ENCODE measurements at regions not wholly inside any gene's neighbourhood (a gene's known extent, or its start where the extent isn't known, plus 50 kb on each side); places are given as distances from the start of the nearest gene placed in this dataset.
"Not testable (repeated sequence)": the region's sequence is repeated elsewhere in the genome, so short reads cannot be mapped to it uniquely, and the experiment has no call there.

DNA sequence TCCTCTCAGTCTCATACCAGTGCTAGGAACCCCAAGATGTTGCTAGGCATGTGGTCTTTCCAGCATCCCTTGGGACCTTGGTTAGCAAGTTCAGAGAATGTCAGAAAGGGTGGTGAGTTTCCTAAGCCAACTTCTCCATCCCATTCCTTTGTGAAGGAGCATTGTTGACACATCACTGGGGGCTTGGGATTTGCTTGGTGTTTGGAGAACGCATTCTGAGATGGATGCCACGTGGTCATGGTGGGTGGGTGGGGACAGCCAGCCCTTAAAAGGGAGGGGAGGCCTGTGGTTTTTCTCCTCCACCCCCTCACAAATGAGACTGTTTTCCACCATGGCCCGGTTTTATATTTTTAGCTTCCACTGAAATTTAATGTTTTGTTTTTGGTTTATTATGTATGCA lies 83.3 kb upstream of the ZNF536 start:
- Histone ChIP-seq H3K4me1 (no peaks in the 10 kb centered on the region), H3K27ac (no peak overlapping the region), H3K36me3 (no peaks in the 10 kb centered on the region), H3K27me3 (peaks cover 2% of the 10 kb centered on the region), H3K4me3 (no peak overlapping the region), H3K9me3 (no peaks in the 10 kb centered on the region)
- 60 to 100% methylated on average over 1 to 3 of the region's 3 CpGs for WGBS, 2 donors (ENCODE audit: low coverage in 1 of 2)
- ATAC-seq: no peak
- TF ChIP-seq, protein P1, sequence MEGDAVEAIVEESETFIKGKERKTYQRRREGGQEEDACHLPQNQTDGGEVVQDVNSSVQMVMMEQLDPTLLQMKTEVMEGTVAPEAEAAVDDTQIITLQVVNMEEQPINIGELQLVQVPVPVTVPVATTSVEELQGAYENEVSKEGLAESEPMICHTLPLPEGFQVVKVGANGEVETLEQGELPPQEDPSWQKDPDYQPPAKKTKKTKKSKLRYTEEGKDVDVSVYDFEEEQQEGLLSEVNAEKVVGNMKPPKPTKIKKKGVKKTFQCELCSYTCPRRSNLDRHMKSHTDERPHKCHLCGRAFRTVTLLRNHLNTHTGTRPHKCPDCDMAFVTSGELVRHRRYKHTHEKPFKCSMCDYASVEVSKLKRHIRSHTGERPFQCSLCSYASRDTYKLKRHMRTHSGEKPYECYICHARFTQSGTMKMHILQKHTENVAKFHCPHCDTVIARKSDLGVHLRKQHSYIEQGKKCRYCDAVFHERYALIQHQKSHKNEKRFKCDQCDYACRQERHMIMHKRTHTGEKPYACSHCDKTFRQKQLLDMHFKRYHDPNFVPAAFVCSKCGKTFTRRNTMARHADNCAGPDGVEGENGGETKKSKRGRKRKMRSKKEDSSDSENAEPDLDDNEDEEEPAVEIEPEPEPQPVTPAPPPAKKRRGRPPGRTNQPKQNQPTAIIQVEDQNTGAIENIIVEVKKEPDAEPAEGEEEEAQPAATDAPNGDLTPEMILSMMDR (IDR thresholded peaks at IDR 0.05): no peak
- TF ChIP-seq POLR2AphosphoS5 (IDR thresholded peaks at IDR 0.05): no peak
- TF ChIP-seq POLR2A (IDR thresholded peaks at IDR 0.05): no peak
- no peak for TF ChIP-seq EP300 (IDR thresholded peaks at IDR 0.05)

DNA sequence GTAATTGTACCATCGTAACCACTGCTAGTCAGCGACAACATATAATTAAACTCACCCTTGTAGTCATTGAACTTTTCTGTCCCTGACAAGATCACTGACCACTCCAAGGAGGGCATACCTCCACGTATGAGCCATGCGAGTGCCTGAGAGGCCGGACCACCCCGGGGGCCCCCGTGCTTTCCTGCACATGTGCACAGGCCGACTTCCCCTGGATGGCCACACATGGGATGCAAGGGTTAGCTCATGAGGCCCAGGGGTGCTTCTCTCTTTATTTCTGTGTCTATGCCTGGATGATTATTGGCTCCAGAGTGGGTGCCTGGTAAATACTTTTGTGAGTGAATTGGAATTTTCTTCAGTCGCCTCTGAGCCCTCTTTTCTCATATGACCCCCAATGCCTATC lies 82.8 kb upstream of the ZNF536 start:
- Histone ChIP-seq H3K27ac (no peak overlapping the region), H3K36me3 (no peaks in the 10 kb centered on the region), H3K4me3 (no peak overlapping the region), H3K4me1 (no peaks in the 10 kb centered on the region), H3K27me3 (no peaks in the 10 kb centered on the region), H3K9me3 (no peaks in the 10 kb centered on the region)
- 74 to 92% methylated on average over 2 to 8 of the region's 9 CpGs for WGBS, 2 donors (ENCODE audit: low coverage in 1 of 2)
- no peak for ATAC-seq
- TF ChIP-seq EP300 (IDR thresholded peaks at IDR 0.05): no peak
- TF ChIP-seq, protein P1 (IDR thresholded peaks at IDR 0.05): no peak
- no peak for TF ChIP-seq POLR2AphosphoS5 (IDR thresholded peaks at IDR 0.05)
- TF ChIP-seq POLR2A (IDR thresholded peaks at IDR 0.05): no peak

- not testable (repeated sequence) for ATAC-seq, H3K9me3 ChIP-seq, H3K4me3 ChIP-seq, H3K27me3 ChIP-seq, H3K4me1 ChIP-seq, H3K27ac ChIP-seq, H3K36me3 ChIP-seq
These were observed 81.4 kb upstream of the ZNF536 start for GRCh38 chr19:30290805-30291204.

DNA sequence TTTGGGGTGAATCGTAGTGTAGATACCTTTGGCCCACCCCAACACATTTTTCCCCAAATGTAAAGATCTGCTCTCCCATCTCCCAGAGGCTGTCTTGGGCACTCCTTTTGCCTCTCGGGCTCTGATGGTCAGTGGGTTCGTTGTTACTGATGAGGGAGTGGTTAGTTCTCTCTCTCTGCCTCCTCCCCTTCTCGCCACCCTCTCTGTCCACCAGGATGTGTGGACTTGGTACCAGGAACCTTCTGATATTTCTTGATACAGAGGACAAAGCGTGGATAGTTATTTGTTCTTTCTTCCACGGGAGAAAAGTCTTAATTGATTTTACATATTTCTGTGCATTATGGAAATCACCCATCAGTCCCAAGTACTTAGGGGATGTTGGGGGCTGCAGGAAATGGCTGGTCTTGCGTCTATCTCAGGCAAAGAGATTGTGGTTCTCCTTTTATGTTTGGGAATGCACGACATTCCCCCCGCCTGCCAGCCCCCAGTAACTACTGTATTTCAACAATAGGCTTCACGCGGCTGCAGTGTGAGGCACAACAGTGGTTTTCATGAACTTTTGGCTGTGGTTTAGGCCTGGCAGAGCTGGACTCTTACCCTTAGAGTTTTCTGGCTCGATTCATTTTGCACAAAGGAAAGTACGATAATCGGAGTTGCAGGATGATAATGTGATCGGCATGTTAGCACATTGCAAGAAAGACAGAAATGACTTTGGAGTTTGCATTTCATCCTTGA lies 79.0 kb upstream of the ZNF536 start:
- WGBS, 2 donors (ENCODE audit: low coverage in 1 of 2): 58 to 75% methylated on average over 8 to 13 of the region's 15 CpGs
- Histone ChIP-seq H3K27me3 (peaks cover 10% of the 10 kb centered on the region), H3K9me3 (no peaks in the 10 kb centered on the region), H3K27ac (no peak overlapping the region), H3K4me3 (no peak overlapping the region), H3K36me3 (no peaks in the 10 kb centered on the region), H3K4me1 (no peaks in the 10 kb centered on the region)
- no peak for ATAC-seq
- TF ChIP-seq, protein P1 (IDR thresholded peaks at IDR 0.05): no peak
- TF ChIP-seq POLR2A (IDR thresholded peaks at IDR 0.05): no peak
- TF ChIP-seq EP300 (IDR thresholded peaks at IDR 0.05): no peak
- TF ChIP-seq POLR2AphosphoS5 (IDR thresholded peaks at IDR 0.05): no peak

DNA sequence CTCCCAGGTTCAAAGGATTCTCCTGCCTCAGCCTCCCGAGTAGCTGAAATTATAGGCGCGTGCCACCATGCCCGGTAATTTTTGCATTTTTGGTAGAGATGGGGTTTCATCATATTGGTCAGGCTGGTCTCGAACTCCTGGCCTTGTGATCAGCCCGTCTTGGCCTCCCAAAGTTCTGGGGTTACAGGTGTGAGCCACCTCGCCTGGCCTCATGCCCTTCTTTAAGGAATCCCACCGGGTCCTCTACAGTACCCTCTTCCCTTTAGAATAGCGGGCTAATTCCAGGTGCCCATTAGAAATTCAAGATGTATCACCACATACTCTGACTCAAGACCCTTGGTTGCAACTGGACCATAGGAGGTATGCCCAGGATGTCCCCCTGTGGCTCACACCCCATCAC lies 74.2 kb upstream of the ZNF536 start:
- H3K9me3 ChIP-seq: no peaks in the 10 kb centered on the region
- no peaks in the 10 kb centered on the region for H3K36me3 ChIP-seq
- H3K27ac ChIP-seq: no peak overlapping the region
- 80 to 90% methylated on average over 1 to 9 of the region's 9 CpGs for WGBS, 2 donors (ENCODE audit: low coverage in 1 of 2)
- peaks cover 17% of the 10 kb centered on the region for H3K27me3 ChIP-seq
- no peak for TF ChIP-seq EP300 (IDR thresholded peaks at IDR 0.05)
- no peaks in the 10 kb centered on the region for H3K4me1 ChIP-seq
- ATAC-seq: no peak
- H3K4me3 ChIP-seq: no peak overlapping the region

GRCh38 chr19:30303131-30303654 lies 69.0 kb upstream of the ZNF536 start:
- Histone ChIP-seq H3K27me3 (peaks cover 11% of the 10 kb centered on the region), H3K9me3 (no peaks in the 10 kb centered on the region), H3K4me3 (no peak overlapping the region), H3K27ac (no peak overlapping the region), H3K4me1 (no peaks in the 10 kb centered on the region), H3K36me3 (no peaks in the 10 kb centered on the region)
- TF ChIP-seq POLR2A (IDR thresholded peaks at IDR 0.05): no peak
- TF ChIP-seq, protein P1 (IDR thresholded peaks at IDR 0.05): no peak
- no peak for TF ChIP-seq POLR2AphosphoS5 (IDR thresholded peaks at IDR 0.05)
- no peak for TF ChIP-seq EP300 (IDR thresholded peaks at IDR 0.05)
- WGBS, 2 donors (ENCODE audit: low coverage in 1 of 2): 78 to 83% methylated on average over 1 to 4 of the region's 10 CpGs
- no peak for ATAC-seq

All from gastroesophageal sphincter (tissue), 4 donors.